GM18861 (cell line): ENCODE measurements at regions not wholly inside any gene's neighbourhood (a gene's known extent, or its start where the extent isn't known, plus 50 kb on each side); places are given as distances from the start of the nearest gene placed in this dataset.

ENCODE experiments used
- ATAC-seq: cut with Tn5 transposase; IDR thresholded peaks from one replicate; pipeline ENCODE4 v1.9.1; 2021; ENCODE audit not compliant: unreplicated experiment

DNA sequence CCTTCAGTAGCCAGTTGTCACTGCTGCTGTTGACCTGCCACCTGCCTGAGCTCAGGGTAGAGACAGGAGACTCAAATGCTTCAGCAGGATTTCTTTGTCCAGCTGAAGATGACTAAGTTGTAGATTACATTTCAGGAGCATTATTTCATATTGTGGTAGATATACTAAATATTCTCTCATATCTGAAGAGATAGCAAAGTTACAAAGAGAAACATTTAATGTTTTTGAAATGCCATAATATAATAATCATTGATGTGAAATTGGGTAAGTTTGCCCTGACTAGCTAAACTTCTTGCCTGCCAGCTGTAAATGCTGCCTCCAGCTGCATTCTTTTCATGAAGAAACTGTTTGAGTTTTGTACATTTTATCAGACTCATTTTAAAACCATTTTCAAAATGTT, 247.6 kb upstream of the CNKSR2 start:
- ATAC-seq, result no peak

DNA sequence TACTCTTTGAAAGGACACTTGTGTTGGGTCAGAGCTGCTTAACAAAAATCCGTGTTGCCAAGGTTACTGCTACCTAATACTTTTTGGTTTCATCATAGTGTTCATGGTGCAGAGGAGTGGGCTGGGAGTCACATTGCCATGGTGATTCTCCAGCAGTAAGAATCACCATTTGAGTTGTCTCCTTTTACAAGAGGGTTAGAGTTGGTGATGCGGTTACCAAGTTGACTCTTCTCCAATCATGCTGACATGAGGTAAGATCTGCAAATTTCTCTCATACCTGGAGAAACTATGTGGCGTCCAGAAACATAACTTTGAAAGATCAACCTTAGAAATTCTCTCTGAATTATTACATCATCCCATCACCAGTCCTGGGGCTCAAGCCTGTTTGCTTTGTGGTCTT, 242.9 kb upstream of the CNKSR2 start:
- ATAC-seq, result no peak

DNA sequence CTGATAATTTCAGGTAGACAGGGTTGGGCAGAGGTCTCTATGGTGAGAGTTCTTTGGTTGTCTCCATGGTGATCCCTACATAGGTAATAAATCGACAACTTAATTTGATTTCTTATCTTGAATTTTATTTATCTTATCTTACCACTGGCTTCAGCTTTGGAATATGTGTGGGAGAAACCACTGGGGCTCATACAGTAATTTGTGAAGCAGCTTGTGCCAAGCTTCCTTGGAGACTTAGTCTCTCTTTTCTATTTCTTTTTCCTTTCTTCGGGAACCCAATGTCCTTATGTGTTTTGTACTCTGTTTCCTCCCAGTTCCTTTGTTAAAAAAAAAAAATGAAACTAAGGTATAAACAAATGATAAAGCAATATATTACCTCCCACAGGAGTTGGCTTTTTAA, 242.4 kb upstream of the CNKSR2 start:
- ATAC-seq, result no peak

DNA sequence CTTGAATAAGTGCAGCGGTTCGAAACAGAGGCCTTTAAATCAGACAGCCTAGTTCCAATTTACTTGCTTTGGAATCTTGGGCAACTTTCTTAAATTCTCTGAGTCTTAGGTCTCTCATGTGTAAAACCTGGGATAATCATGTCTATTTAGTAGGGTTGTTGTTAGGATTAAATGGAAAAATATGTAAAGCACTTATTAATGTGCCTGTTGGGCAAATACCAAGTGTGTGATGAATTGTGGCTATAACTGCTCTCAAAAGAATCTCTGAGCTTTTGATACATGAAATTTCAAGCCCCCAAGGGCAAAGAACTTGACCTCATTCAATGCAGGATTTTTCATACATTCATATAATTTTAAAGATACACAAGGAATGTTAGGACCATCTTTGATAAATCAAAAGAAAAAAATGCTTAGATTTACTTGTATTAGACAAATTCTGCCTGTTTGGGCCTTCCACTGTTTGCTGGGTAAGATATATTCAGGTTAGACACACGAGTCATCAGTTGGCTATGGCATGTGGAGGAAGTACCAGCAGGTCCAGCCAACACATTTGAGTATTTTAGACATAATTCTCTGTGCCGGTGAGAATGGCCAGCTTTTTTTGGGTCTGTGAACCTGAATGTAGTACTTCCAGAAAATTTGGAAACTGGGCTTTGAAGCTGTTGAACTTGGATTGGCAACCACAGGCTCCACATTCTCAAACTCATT, 241.4 kb upstream of the CNKSR2 start:
- no peak for ATAC-seq

DNA sequence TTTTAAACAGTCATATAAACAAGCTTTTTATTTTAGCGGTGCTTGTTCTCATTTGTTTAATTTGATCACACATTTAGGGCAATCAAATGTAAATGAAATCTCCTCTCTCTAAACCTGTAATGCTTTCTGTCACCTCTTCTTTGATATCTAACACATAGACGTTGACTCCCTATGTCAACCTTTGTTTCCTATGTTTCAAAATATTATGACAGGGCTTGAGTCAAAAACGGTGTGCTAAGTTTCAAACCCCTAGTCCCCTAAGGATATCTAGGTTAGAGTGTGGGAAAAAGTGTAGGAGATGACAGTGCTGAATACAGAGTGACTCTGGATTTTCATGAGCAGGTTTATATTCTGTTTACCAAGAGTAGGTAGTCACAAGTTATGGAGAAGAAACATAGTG, 224.0 kb upstream of the CNKSR2 start:
- no peak for ATAC-seq

DNA sequence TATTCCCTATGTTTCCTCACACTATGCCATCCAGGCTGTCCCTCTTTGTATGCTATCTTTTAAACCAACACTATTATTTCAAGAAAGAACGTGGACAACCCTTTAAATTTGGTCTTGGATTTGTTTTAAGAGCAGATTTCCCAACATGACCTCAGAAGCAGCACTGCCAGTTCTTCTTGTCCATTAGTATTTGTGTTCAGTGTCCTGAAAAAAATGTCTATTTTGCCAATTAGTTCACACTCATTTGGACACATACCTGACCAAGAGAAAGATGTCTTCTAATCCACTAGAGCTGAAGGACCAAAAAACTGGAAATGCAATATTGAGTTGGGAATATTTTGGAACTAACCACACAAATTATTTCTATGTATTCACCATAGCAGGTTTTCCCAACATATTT, 223.2 kb upstream of the CNKSR2 start:
- no peak for ATAC-seq

DNA sequence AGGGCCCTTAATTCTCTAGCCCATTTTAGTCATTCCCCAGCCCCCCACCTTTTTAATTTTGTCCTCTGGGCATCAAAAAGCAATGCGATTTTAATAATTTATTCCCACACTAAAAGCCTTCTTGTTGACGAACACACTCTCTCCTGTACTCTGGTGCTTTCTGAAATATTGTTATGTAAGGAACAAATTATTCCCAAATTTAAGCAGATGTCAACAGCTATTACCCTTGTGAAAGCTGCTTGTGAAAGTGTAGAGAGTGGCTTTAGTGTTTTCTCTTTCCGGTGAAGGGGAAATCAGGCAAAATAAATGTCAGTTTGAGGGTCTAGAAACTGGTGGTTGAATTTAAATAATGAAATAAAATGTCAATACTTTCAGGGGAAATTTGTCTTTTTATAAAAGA, 221.2 kb upstream of the CNKSR2 start:
- no peak for ATAC-seq

DNA sequence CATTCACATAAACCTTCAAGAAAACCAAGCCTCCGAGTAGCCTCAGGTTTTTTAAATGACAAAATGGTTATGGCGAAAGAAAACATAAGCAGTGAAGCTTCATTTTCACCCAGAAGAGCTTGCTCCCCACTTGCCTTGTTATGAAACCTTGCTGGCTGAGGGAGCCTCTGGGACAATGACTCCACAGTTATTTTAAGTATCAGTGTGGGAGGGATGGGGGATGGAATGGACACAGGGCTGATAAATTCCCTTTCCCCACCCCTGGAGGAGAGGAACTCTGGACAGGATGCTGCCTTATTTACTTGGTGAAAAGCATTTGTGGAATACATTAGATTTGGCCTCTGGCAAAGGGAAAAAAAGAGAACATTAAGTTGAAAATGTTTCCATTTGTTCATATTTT, 220.7 kb upstream of the CNKSR2 start:
- no peak for ATAC-seq

DNA sequence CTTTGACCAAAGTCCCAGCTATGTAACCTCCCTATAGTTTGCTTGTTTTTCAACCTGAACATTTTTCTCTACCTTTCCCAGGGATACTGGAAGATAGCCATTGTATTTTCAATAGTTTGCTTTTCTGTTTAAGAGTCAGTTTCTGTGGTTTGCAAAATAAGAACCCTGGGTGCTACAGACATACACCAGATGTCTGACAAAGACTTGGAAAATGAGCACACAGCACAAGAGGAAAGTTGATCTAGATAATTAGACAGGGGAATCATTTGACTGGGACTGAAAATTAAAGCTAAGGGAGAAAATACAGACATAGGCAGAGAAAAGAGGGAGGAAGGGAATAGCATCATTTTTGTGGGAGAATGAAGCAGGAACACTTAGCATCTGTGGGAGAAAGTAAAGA, 218.3 kb upstream of the CNKSR2 start:
- no peak for ATAC-seq

DNA sequence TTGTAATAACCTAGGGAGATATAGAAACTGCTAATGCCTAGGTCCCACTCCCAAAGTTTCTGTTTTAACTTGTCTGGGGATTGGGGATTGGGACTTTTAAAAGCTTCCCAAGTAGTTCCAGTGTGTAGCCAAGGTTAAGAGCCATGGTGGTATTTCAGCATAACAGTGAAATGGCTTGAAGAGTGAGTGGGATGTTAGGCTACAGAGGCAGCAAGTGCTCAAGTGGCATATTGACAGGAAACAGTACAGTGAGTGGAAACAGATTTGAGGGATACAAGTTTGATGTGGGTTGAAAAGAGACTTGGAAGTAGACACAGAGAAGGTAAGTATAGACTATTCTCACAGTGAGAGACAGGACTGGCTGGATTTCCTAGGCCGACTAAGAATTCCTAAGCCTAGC, 217.6 kb upstream of the CNKSR2 start:
- no peak for ATAC-seq

DNA sequence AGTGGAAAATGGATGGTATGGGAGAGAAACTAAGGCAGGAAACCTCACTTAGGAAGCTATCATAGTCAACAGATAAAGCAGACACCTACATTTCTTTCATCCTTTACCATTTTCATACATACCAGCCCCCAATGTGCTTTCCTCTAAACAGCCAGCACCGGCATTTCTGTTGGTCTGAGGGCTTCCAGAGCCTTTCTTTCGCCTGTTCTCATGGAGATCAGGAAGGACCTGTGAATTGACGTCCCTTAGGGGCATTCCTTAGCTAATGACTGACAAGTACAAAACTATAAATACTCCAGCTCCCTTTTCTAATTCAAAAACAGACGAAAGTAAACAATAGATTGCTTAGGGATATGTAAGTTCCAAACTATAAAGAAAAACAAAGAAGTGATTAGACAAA, 215.5 kb upstream of the CNKSR2 start:
- no peak for ATAC-seq

DNA sequence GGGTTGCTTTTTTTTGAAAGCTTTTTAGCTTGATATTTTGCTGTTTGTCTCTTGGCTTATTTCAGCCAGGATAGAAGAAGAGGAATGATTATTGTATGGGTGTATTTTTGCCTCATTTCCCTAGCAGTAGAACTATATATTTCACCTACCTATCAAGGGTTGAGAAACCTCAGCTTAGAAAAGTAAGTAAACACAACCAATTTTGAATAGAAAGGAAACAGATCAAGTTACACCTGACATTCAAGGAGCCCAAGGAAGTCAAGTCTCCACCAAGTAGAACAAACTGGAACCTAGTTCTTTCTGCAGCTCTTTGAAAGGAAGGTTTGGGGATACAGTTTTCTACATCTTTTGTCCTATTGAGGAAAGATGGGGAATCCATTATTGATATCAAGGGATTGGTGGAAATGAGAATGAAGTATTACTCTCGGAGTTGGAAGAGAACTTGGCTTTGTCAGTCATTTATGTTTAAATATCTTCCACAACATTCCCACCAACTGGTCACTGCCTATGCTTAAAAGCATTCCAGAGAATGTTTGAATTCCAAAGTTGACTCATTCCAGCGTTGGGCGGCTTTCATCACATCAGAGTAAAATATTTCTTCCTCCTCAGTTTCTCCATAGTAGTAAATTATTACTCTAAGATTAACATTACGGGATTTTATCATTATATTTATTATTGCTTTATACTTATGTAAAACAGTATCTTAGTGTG, 207.8 kb upstream of the CNKSR2 start:
- ATAC-seq, result no peak

DNA sequence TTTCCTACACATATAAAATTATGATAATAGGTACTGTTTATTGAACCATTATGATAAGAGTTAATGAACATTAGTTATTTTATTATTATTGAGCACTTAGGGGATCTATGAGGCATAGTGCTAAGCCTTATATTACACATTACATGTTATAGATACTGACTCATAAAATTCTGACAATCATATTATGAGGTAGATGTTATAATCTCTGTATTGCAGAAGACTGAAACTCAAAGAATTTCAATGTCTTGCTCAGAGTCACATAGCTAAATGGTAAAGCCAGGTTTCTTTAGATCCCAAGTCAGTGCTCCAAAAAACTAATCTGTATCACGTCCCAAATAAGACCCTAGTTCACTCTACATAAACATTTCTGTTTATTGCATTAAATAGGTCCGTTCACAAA, 207.2 kb upstream of the CNKSR2 start:
- no peak for ATAC-seq

DNA sequence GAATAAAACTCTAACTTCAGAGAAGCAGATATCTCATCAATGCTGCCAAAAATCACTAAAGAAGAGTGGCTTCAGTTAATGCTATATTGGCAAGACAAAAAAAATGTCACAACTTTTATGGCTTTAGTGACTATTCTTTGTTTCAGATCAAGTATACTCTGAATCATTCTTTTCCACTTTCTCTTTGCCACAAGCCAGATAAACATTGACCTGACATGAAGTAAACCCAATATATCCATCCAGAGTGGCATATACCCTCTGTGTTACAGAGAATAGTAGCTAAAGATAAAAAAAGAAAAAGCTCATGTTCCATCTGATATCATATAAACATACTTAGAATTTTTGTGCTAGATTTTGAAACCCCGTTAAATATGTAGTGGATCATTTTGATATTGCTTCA, 206.7 kb upstream of the CNKSR2 start:
- ATAC-seq, result no peak

DNA sequence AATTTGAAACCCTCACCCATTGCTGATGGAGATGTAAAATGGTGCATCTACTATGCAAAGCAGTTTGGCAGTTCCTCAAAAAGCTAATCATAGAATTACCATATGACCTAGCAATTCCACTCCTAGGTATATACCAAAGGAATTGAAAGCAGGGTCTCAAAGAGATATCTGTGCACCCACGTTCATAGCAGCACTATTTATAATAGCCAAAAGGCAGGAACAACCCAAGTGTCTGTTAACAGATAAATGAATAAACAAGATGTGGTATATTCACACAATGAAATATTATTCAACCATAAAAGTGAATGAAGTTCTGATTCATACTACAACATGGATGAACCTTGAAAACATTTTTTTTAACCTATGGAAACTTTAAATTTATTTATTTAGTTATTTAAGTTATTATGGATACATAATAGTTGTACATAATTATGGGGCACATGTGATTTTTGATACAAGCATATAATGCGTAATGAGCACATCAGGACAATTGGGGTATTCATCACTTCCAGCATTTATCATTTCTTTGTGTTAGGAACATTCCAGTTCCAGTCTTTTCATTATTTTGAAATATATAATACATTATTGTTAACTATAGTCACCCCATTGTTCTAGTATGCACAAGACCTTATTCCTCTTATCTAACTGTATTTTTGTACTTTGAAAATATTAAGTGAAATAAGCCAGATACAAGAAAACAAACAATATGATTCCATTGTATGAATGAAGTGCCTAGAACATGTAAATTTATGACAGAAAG, 205.6 kb upstream of the CNKSR2 start:
- no peak for ATAC-seq

DNA sequence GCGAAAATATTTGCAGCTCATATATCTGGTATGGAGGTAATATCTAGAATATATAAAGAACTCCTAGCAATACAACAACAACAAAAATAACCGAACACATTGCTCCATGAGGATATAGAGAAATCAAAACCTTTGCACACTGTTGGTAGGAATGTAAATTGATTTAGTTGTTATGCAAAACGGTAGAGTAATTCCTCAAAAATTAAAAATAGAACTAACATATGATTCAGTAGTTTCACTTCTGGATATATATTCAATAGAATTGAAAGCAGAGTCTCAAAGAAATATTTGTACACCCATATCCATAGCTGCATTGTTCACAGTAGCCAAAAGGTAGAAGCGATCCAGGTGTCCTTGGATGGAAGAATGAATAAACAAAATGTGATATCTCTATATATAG, 203.0 kb upstream of the CNKSR2 start:
- ATAC-seq, result no peak

DNA sequence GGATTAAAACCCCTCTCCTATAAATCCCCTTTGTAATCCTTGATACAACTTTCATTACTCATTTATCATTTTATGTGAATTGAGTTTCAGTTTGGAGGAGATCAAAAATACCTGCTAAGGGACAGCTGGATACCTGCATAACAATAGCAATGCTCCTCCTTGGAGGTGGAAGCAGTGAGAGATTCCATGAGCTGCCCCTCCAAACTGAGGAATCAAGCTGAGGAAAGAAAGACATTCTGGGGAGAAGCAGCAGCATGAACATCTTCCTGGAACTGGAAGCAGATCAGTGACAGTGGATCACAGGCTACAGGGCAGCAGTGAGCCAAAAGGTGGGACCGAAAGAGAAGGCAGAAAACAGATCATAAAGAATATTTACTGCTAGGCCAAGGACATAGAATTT, 199.8 kb upstream of the CNKSR2 start:
- no peak for ATAC-seq

DNA sequence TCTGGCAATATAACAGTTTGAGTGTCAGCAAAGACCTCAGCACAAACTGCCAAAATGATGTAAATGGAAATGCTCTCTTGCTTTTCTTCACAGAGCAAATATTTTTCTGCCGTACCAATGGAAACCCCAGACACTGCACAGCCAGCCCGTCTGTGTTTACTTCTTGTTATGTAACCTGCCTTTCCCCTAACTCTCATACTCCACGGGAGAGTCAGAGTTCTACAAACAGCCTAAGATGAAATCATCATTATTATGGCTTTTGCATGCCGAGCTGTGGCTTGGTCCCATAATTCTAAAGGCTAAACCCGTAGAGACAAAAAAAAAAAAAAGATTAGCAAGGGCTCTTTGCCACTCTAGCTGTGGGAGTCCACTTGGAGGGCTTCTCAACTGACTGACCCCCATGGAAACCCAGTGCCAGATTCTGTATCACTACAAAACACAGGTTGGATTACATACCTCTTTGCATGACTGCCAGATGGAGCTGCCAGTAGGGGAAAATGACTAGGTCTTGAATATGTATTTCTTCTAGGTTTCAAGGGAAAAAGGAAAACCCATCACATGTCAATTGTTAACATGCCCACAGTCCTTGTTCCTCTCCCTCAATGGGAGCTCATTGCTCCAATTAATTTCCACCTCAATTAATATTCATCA, 197.2 kb upstream of the CNKSR2 start:
- no peak for ATAC-seq

DNA sequence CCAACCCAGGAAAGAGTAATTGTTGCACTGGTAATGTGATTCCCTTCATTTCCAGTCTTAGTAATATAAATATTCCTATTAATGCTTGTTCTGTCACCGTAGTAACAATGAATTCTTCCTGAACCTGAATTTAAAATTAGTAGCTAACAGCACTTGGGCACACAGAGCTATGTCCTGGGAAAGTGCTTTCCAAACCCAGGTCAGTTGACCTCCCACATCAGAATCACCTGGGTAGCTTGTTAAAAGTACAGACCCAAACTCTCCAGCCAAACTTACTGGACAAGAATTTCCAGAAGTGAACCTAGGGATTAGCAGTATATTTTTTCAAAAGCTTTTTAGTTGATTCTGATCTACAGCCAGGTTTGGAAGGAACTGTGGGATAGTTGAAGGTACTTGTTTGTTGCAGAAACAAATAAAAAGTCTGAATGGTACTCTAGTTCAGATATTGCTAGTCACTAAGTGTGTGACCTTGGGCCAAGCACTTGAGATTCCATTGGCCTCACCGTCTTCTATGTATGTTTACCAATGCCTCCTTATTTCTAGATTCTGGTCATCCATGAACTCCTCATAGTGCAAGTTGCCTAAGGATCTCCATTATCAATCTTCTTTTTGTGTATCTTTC, 192.9 kb upstream of the CNKSR2 start:
- no peak for ATAC-seq

DNA sequence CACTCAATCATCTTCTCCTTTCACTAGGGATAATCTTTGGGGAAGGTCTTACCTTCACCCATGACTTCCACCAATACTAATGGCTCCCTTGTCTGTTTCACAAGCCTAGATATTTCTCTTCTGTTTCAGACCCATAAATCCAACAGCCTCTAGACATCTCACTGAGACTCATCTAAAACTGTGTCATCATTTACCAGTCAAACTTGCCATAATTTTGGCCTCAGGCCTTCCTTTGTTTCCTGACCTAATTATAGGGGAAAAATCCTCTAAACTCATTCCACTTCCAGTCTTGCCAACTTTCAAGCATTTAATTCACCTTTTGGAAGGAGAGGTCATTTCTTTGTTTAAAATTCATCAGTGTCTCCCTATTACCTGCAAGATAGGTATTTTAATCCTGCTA, 181.0 kb upstream of the CNKSR2 start:
- ATAC-seq, result no peak

DNA sequence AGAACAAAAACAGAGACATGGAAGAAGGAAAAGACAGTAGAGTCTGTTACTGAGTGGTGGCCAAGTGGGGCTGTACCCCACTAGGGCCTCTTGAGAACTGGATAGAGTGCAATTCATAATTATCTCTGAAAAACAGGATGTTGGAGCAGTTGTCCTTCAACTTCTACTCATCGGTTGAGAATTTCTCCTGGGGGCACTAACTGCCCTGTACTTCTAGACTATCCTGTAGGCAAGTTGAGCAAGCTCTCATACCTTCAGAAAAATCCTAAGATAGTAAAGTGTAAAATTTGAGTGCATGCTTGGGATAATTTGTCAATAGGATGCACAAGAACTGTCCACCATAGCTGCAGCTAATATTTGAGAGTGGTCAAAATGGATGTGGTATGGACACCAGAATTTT, 179.7 kb upstream of the CNKSR2 start:
- no peak for ATAC-seq
